OCI-LY3 (cell line): ENCODE measurements at regions not wholly inside any gene's neighbourhood (a gene's known extent, or its start where the extent isn't known, plus 50 kb on each side); places are given as distances from the start of the nearest gene placed in this dataset.

Source experiments
- H2AFZ ChIP-seq: fragments of 200-600, 300-600 bp; shearing (Covaris generic); 2 replicates; pipeline ENCODE4 v1.6.0; 2014; ENCODE audit warnings: antibody characterized with exemption, low read depth, low read length
- H3K27ac ChIP-seq: fragments of 200-600, 300-600 bp; sonication (generic); 2 replicates; pipeline ENCODE4 v1.5.1; 2014; ENCODE audit warnings: mild to moderate bottlenecking, low read length, moderate library complexity, mixed read lengths
- H3K27me3 ChIP-seq: fragments of 200-600, 300-600 bp; sonication (generic); 2 replicates; pipeline ENCODE4 v1.6.1; 2014; ENCODE audit warnings: low read depth, low read length, mixed read lengths
- H3K36me3 ChIP-seq: fragments of 200-600, 300-600 bp; sonication (generic); replicated peaks from 2 replicates; pipeline ENCODE3; 2014; ENCODE audit warnings: low read depth, low read length, mixed read lengths
- H3K4me1 ChIP-seq: fragments of 300-600, 200-600 bp; sonication (generic); 2 replicates; pipeline ENCODE4 v1.6.1; 2014; ENCODE audit warnings: low read length, mixed read lengths
- H3K4me2 ChIP-seq: fragments of 200-600, 300-600 bp; sonication (generic); 2 replicates; pipeline ENCODE4 v1.6.1; 2014; ENCODE audit warnings: low read length, mixed read lengths
- H3K4me3 ChIP-seq: fragments of 300-600, 200-600 bp; sonication (generic); 2 replicates; pipeline ENCODE4 v1.5.1; 2014; ENCODE audit warnings: antibody characterized with exemption, mild to moderate bottlenecking, low read length, moderate library complexity
- H3K79me2 ChIP-seq: fragments of 300-600, 200-600 bp; shearing (Covaris generic); 2 replicates; pipeline ENCODE4 v1.6.1; 2014; ENCODE audit warnings: mild to moderate bottlenecking, low read length, mixed read lengths
- H3K9ac ChIP-seq: fragments of 300-600, 200-600 bp; shearing (Covaris generic); 2 replicates; pipeline ENCODE4 v1.6.0; 2014; ENCODE audit warnings: mild to moderate bottlenecking, low read length, moderate library complexity
- H3K9me3 ChIP-seq: fragments of 200-600, 300-600 bp; shearing (Covaris generic); 2 replicates; pipeline ENCODE4 v1.6.1; 2014; ENCODE audit warnings: low read length, mixed read lengths; ENCODE audit not compliant: insufficient read depth
- H4K20me1 ChIP-seq: fragments of 200-600, 300-600 bp; sonication (generic); 2 replicates; pipeline ENCODE4 v1.6.1; 2016; ENCODE audit warnings: low read length, mixed read lengths; ENCODE audit not compliant: insufficient read depth
- CTCF ChIP-seq: fragments of 200-600, 300-600 bp; sonication (generic); IDR thresholded peaks from 2 replicates; pipeline ENCODE4 v1.5.1; 2014; ENCODE audit warnings: antibody characterized with exemption, low read length, low read depth
- EZH2phosphoT487 ChIP-seq: fragments of 200-600 bp; shearing (Covaris generic); IDR thresholded peaks from 2 replicates; pipeline ENCODE4 v1.6.1; 2018; ENCODE audit warnings: antibody characterized with exemption, mixed run types, low read depth

- H3K4me2 ChIP-seq = no peak overlapping the region
- H3K4me1 ChIP-seq = no peaks in the 10 kb centered on the region
- H3K4me3 ChIP-seq = no peak overlapping the region
- H3K79me2 ChIP-seq = no peaks in the 10 kb centered on the region
- peaks cover 3% of the 10 kb centered on the region for H3K36me3 ChIP-seq
- H3K27me3 ChIP-seq = no peaks in the 10 kb centered on the region
- H4K20me1 ChIP-seq = no peaks in the 10 kb centered on the region
- no peak overlapping the region for H3K9ac ChIP-seq
- TF ChIP-seq EZH2phosphoT487 (no peak), CTCF (no peak)
- H3K27ac ChIP-seq = no peak overlapping the region
- H2AFZ ChIP-seq = no peak overlapping the region
- peaks cover 4% of the 10 kb centered on the region; the same call in 1 of the 2 replicates for H3K9me3 ChIP-seq
These were observed 200.9 kb upstream of the FN1 start for GRCh38 chr2:215636816-215637215.

- Histone ChIP-seq H3K9ac (no peak overlapping the region), H3K79me2 (no peaks in the 10 kb centered on the region), H2AFZ (no peak overlapping the region), H4K20me1 (no peaks in the 10 kb centered on the region), H3K4me2 (no peak overlapping the region), H3K4me1 (no peaks in the 10 kb centered on the region), H3K4me3 (no peak overlapping the region), H3K36me3 (peaks cover 3% of the 10 kb centered on the region), H3K27ac (no peak overlapping the region), H3K27me3 (no peaks in the 10 kb centered on the region), H3K9me3 (peaks cover 4% of the 10 kb centered on the region; the same call in 1 of the 2 replicates)
- TF ChIP-seq CTCF (no peak), EZH2phosphoT487 (no peak)
These were observed 199.9 kb upstream of the FN1 start for GRCh38 chr2:215635788-215636139.

GRCh38 chr2:215635071-215635787 is 199.4 kb upstream of the FN1 start:
- Histone ChIP-seq H3K36me3 (peaks cover 3% of the 10 kb centered on the region), H3K9ac (no peak overlapping the region), H3K9me3 (peaks cover 4% of the 10 kb centered on the region; the same call in 1 of the 2 replicates), H4K20me1 (no peaks in the 10 kb centered on the region), H3K27me3 (no peaks in the 10 kb centered on the region), H3K4me2 (no peak overlapping the region), H3K79me2 (no peaks in the 10 kb centered on the region), H2AFZ (no peak overlapping the region), H3K4me3 (no peak overlapping the region), H3K27ac (no peak overlapping the region), H3K4me1 (no peaks in the 10 kb centered on the region)
- no peak for TF ChIP-seq EZH2phosphoT487
- TF ChIP-seq CTCF = no peak

- TF ChIP-seq CTCF = no peak
- no peak for TF ChIP-seq EZH2phosphoT487
- Histone ChIP-seq H3K27ac (no peak overlapping the region), H3K36me3 (no peaks in the 10 kb centered on the region), H3K4me3 (no peak overlapping the region), H3K4me1 (no peaks in the 10 kb centered on the region), H3K79me2 (no peaks in the 10 kb centered on the region), H3K27me3 (no peaks in the 10 kb centered on the region), H2AFZ (no peak overlapping the region), H4K20me1 (no peaks in the 10 kb centered on the region), H3K4me2 (no peak overlapping the region), H3K9me3 (peaks cover 4% of the 10 kb centered on the region; the same call in 1 of the 2 replicates), H3K9ac (no peak overlapping the region)
These were observed 197.5 kb upstream of the FN1 start for GRCh38 chr2:215633360-215633759.
